ENCODE measurements at regions not wholly inside any gene's neighbourhood (a gene's known extent, or its start where the extent isn't known, plus 50 kb on each side); places are given as distances from the start of the nearest gene placed in this dataset.

- TF ChIP-seq, protein P1, sequence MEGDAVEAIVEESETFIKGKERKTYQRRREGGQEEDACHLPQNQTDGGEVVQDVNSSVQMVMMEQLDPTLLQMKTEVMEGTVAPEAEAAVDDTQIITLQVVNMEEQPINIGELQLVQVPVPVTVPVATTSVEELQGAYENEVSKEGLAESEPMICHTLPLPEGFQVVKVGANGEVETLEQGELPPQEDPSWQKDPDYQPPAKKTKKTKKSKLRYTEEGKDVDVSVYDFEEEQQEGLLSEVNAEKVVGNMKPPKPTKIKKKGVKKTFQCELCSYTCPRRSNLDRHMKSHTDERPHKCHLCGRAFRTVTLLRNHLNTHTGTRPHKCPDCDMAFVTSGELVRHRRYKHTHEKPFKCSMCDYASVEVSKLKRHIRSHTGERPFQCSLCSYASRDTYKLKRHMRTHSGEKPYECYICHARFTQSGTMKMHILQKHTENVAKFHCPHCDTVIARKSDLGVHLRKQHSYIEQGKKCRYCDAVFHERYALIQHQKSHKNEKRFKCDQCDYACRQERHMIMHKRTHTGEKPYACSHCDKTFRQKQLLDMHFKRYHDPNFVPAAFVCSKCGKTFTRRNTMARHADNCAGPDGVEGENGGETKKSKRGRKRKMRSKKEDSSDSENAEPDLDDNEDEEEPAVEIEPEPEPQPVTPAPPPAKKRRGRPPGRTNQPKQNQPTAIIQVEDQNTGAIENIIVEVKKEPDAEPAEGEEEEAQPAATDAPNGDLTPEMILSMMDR (IDR thresholded peaks at IDR 0.05) = no peak
- no peak for TF ChIP-seq POLR2A (IDR thresholded peaks at IDR 0.05)
These were observed 332.4 kb upstream of the SOX2 start for GRCh38 chr3:181379278-181379677.

Measured in adrenal gland (tissue), 5 donors.